Ovary (tissue), 7 donors: ENCODE measurements at regions not wholly inside any gene's neighbourhood (a gene's known extent, or its start where the extent isn't known, plus 50 kb on each side); places are given as distances from the start of the nearest gene placed in this dataset.

ENCODE experiments used
- DNase-seq, 5 donors: peaks; one replicate each; pipeline ENCODE4 v3.0.0-alpha.2; 2019 to 2020
- H3K27ac ChIP-seq, 2 donors: fragments of 200-600 bp; one replicate each; pipeline versions ENCODE4 v1.5.1 to v1.8.0; 2019 to 2022
- H3K27me3 ChIP-seq: fragments of 200-600 bp; one replicate; pipeline ENCODE4 v1.8.0; 2022
- H3K36me3 ChIP-seq: fragments of 200-600 bp; sonication (generic); one replicate; pipeline ENCODE4 v1.5.1; 2019
- H3K4me1 ChIP-seq: one replicate; pipeline ENCODE4 v1.8.1; 2013; ENCODE audit warnings: mild to moderate bottlenecking, moderate library complexity; ENCODE audit not compliant: insufficient read depth
- H3K4me3 ChIP-seq: fragments of 200-600 bp; sonication (generic); one replicate; pipeline ENCODE4 v1.5.1; 2017
- H3K9me3 ChIP-seq, 2 donors: fragments of 200-600 bp in 1 of 2; sonication (generic) in 1 of 2; one replicate each; pipeline versions ENCODE4 v1.5.1 to v1.8.1; 2013 to 2019; ENCODE audit warnings: mild to moderate bottlenecking in 1 of 2, moderate library complexity in 1 of 2
- EP300 ChIP-seq: sonication (generic); formaldehyde crosslinking; IDR thresholded peaks from one replicate; pipeline ENCODE4 v1.6.1; 2017; ENCODE audit warnings: antibody characterized with exemption
- POLR2A ChIP-seq: fragments of 450-650 bp; IDR thresholded peaks from one replicate; pipeline ENCODE4 v1.6.1; 2017; ENCODE audit warnings: antibody characterized with exemption, mild to moderate bottlenecking, moderate library complexity
- WGBS, 3 donors: extraction: QIAGEN DNeasy Blood & Tissue Kit in 1 of 3; methylation state at CpG; one replicate each; pipeline versions ENCODE4 v1.1.5 to v1.1.7; 2013 to 2017; 5-methylcytosine and 5-hydroxymethylcytosine counted together
- intact Hi-C, 4 donors: fragments of 100-400 bp; cut with DNase I; formaldehyde crosslinking; loops; one replicate each; pipeline versions ENCODE4 v1.11.0 to v1.15.1; 2022 to 2023
- TF ChIP-seq, protein P1 (sequence below), 3 donors: fragments of 450-650 bp in 2 of 3; fragments of 200-600 bp in 1 of 3; IDR thresholded peaks; one replicate each; pipeline versions ENCODE4 v1.5.1 to v1.8.0; 2016 to 2022; ENCODE audit warnings: antibody characterized with exemption in 3 of 3, mild to moderate bottlenecking in 1 of 3
- donor health status: DM: no; HTN: no; CAD: no; lungs with moderate emphysema.
- donor health status: DM: no; HTN: no; CAD: no.
- donor health status: Bipolar disorder and iron deficiency.
- donor health status: DM: no; HTN: no; CAD: no.
- donor health status: DM: yes; HTN: yes; CAD: no.

DNA sequence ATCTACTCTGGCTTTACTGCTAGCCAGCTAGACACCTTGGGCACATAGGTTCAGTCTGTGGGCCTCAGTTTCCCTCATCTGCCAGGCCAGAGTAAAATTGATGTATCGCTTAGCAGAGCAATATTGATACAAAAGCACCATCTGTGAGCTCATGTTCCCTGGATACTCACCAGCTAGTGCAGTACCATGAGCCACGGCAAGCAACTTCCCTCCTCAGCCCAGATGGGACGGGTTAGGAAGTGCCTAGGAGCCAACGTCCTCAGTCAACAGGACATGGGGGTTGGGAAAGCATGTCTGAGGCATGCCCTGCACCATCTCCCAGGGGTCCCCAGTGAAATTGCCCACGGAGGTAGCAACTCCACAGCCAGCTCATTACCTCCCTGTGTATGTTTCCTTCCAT, 258.3 kb downstream of the ANKRD60 start:
- intact Hi-C loops = no loop called here
- 76 to 84% (median 77%) methylated on average over 5 of the region's 5 CpGs for WGBS, 3 donors

DNA sequence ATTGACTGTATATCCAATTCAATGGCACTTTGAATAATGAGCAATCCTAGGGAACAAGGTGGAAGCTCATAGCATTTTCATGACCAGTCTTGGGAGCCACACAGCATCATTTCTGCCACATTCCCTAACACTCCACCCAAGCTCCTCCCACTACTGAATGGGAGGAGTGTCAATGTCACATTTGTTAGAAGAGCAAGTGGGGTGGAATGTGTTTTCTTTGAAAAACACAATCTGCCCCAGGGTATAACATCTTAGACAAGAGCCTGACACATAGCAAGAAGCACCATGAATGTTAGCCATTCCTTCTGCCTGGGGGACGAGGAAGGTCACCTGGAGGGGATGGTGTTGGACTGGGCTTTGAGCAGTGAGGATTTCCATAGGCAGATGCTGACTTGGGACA, 258.3 kb upstream of the PMEPA1 start:
- no peak overlapping the region for H3K27ac ChIP-seq
- 61 to 97% (median 94%) methylated on average over 1 of the region's 1 CpG for WGBS, 3 donors
- intact Hi-C loops = no loop called here

More for the DNA sequence above, 258.3 kb downstream of the ANKRD60 start:
- no peak overlapping the region for H3K4me3 ChIP-seq
- no peak for TF ChIP-seq EP300
- no peak for TF ChIP-seq POLR2A
- TF ChIP-seq, protein P1, sequence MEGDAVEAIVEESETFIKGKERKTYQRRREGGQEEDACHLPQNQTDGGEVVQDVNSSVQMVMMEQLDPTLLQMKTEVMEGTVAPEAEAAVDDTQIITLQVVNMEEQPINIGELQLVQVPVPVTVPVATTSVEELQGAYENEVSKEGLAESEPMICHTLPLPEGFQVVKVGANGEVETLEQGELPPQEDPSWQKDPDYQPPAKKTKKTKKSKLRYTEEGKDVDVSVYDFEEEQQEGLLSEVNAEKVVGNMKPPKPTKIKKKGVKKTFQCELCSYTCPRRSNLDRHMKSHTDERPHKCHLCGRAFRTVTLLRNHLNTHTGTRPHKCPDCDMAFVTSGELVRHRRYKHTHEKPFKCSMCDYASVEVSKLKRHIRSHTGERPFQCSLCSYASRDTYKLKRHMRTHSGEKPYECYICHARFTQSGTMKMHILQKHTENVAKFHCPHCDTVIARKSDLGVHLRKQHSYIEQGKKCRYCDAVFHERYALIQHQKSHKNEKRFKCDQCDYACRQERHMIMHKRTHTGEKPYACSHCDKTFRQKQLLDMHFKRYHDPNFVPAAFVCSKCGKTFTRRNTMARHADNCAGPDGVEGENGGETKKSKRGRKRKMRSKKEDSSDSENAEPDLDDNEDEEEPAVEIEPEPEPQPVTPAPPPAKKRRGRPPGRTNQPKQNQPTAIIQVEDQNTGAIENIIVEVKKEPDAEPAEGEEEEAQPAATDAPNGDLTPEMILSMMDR (IDR thresholded peaks at IDR 0.05) = no peak
- no peaks in the 10 kb centered on the region for H3K27me3 ChIP-seq
- no peaks in the 10 kb centered on the region for H3K9me3 ChIP-seq
- DNase-seq = no peak
- H3K36me3 ChIP-seq = no peaks in the 10 kb centered on the region
- H3K27ac ChIP-seq = no peak overlapping the region
- no peaks in the 10 kb centered on the region for H3K4me1 ChIP-seq

DNA sequence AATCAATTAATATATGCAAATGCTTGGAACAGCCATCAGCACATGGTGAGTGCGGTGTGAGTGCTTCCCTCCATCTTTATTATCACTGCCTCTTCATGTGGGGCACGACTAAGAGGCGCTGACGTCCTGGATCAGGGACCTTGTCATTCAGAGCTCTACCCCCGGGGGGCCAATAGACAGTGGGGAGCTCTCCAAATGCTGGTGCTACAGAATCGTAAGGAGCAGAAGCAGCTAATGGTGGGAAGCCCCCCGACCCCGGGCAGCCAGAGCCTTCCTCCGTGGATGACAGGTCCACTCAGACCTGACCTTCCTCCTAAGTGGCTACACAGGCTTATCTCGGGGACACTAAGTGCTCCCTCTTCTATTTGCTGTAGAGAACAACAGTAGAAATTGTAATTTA, 257.5 kb upstream of the PMEPA1 start:
- no peaks in the 10 kb centered on the region for H3K27me3 ChIP-seq
- intact Hi-C loops = no loop called here
- DNase-seq = no peak

More for the DNA sequence above, 258.3 kb upstream of the PMEPA1 start:
- Histone ChIP-seq H3K4me3 (no peak overlapping the region), H3K4me1 (peaks cover 4% of the 10 kb centered on the region), H3K36me3 (no peaks in the 10 kb centered on the region), H3K27me3 (no peaks in the 10 kb centered on the region), H3K9me3 (no peaks in the 10 kb centered on the region)
- DNase-seq = no peak
- TF ChIP-seq POLR2A (no peak), EP300 (no peak)
- TF ChIP-seq, protein P1 (IDR thresholded peaks at IDR 0.05) = no peak

DNA sequence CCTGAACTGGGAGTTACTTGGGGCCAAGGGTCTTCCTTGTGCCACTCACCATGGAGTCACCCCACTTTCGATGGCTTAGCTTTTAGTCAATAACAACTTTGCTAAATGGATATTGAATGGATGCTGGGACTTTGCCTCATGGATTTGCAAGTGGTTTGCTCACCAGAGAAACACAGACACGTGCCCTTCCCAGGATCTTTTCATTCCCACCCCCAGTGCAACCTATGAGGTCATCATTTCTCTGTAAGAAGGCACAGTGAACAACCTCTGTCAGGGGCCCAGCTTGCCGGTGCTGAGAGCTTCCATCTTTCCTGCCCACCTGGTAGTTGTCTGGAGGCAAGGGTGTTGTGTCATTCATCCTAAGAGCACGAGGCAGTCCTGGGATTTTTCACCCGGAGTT, 256.8 kb upstream of the PMEPA1 start:
- intact Hi-C loops = no loop called here

More for the DNA sequence above, 257.5 kb upstream of the PMEPA1 start:
- H3K36me3 ChIP-seq = no peaks in the 10 kb centered on the region
- H3K27ac ChIP-seq = no peak overlapping the region
- TF ChIP-seq EP300 (no peak), POLR2A (no peak)
- TF ChIP-seq, protein P1 (IDR thresholded peaks at IDR 0.05) = no peak
- H3K4me3 ChIP-seq = no peak overlapping the region
- no peaks in the 10 kb centered on the region for H3K9me3 ChIP-seq
- WGBS, 3 donors = 79 to 84% (median 80%) methylated on average over 10 of the region's 10 CpGs
- peaks cover 4% of the 10 kb centered on the region for H3K4me1 ChIP-seq

More for the DNA sequence above, 256.8 kb upstream of the PMEPA1 start:
- no peak overlapping the region for H3K4me3 ChIP-seq
- peaks cover 4% of the 10 kb centered on the region for H3K4me1 ChIP-seq
- no peak for DNase-seq
- H3K27ac ChIP-seq = no peak overlapping the region
- TF ChIP-seq, protein P1 (IDR thresholded peaks at IDR 0.05) = no peak
- TF ChIP-seq POLR2A (no peak), EP300 (no peak)
- H3K9me3 ChIP-seq = no peaks in the 10 kb centered on the region
- no peaks in the 10 kb centered on the region for H3K36me3 ChIP-seq
- WGBS, 3 donors = 75 to 82% (median 78%) methylated on average over 5 of the region's 5 CpGs
- H3K27me3 ChIP-seq = no peaks in the 10 kb centered on the region
